HEK293 (cell line): ENCODE measurements at regions not wholly inside any gene's neighbourhood (a gene's known extent, or its start where the extent isn't known, plus 50 kb on each side); places are given as distances from the start of the nearest gene placed in this dataset.

Source experiments
- CTCF ChIA-PET: fragments of 350-600 bp; formaldehyde crosslinking; extraction: SDS; loops from one replicate; lab custom pipeline; 2021; ENCODE audit warnings: antibody characterized with exemption; lab: Yijun Ruan, JAX
- POLR2A ChIA-PET: fragments of 300-600 bp; formaldehyde crosslinking; extraction: SDS; loops from one replicate; lab custom pipeline; 2020; ENCODE audit warnings: antibody characterized with exemption, inconsistent platforms; lab: Yijun Ruan, JAX
- H3K27ac ChIP-seq: fragments of 200-500 bp; sonication (Bioruptor generic); 2 replicates; pipeline ENCODE4 v1.5.1; 2014; ENCODE audit warnings: low read depth, low read length, control low read depth, inconsistent platforms; ENCODE audit errors: extremely low read depth
- H3K36me3 ChIP-seq, 2 experiments: fragments of 200-500 bp in 1 of 2; sonication (Bioruptor generic) in 1 of 2; 1 replicate in 1 of 2; 2 replicates in 1 of 2; pipeline ENCODE4 v1.5.1; 2014 to 2017; ENCODE audit warnings: inconsistent platforms in 2 of 2, low read length in 2 of 2; ENCODE audit not compliant: control insufficient read depth in 2 of 2, insufficient read depth in 1 of 2
- H3K4me1 ChIP-seq: fragments of 200-500 bp; sonication (Bioruptor generic); 2 replicates; pipeline ENCODE4 v1.5.1; 2014; ENCODE audit warnings: mild to moderate bottlenecking, low read length, inconsistent platforms; ENCODE audit not compliant: control insufficient read depth, insufficient read depth
- H3K4me3 ChIP-seq: 2 replicates; pipeline ENCODE4 v1.5.1; 2011; ENCODE audit warnings: low read depth, mild to moderate bottlenecking, control low read depth, low read length, moderate library complexity
- H3K9me3 ChIP-seq: fragments of 200-500 bp; sonication (Bioruptor generic); 2 replicates; pipeline ENCODE4 v1.5.1; 2014; ENCODE audit warnings: low read depth, low read length, inconsistent platforms; ENCODE audit not compliant: control insufficient read depth, insufficient read depth
- HOXA7 ChIP-seq: sonication (generic); formaldehyde crosslinking; IDR thresholded peaks from 2 replicates; pipeline ENCODE4 v1.8.1; 2022; ENCODE audit warnings: missing genetic modification reagents, borderline replicate concordance
- PRDM2 ChIP-seq: fragments of 450-650 bp; formaldehyde crosslinking; IDR thresholded peaks from 2 replicates; pipeline ENCODE4 v1.5.1; 2016; ENCODE audit warnings: missing biosample characterization, missing genetic modification characterization, borderline replicate concordance
- SETDB1 ChIP-seq: IDR thresholded peaks from one replicate; pipeline ENCODE4 v1.6.1; 2017; ENCODE audit warnings: mild to moderate bottlenecking, low read length, moderate library complexity, mixed read lengths; ENCODE audit not compliant: insufficient read length
- SP2 ChIP-seq: fragments of 450-650 bp; formaldehyde crosslinking; IDR thresholded peaks from 2 replicates; pipeline ENCODE4 v1.5.1; 2016; ENCODE audit warnings: missing biosample characterization, missing genetic modification characterization
- ZNF114 ChIP-seq: fragments of 450-650 bp; formaldehyde crosslinking; IDR thresholded peaks from 2 replicates; pipeline ENCODE4 v1.5.0; 2017; ENCODE audit warnings: missing biosample characterization, missing genetic modification characterization
- ZNF398 ChIP-seq: fragments of 450-650 bp; formaldehyde crosslinking; IDR thresholded peaks from 2 replicates; pipeline ENCODE4 v1.5.1; 2017; ENCODE audit warnings: missing biosample characterization, missing genetic modification characterization
- ZNF560 ChIP-seq: fragments of 450-650 bp; formaldehyde crosslinking; IDR thresholded peaks from 2 replicates; pipeline ENCODE4 v1.5.1; 2017; ENCODE audit warnings: missing biosample characterization, missing genetic modification characterization, borderline replicate concordance
- ZNF585B ChIP-seq: fragments of 450-650 bp; formaldehyde crosslinking; IDR thresholded peaks from 2 replicates; pipeline ENCODE4 v1.5.1; 2016; ENCODE audit warnings: missing biosample characterization, missing genetic modification characterization
- ZNF76 ChIP-seq: fragments of 450-650 bp; formaldehyde crosslinking; IDR thresholded peaks from 2 replicates; pipeline ENCODE4; 2016; ENCODE audit warnings: low read depth, missing biosample characterization, missing genetic modification characterization, borderline replicate concordance
- TF ChIP-seq, protein P1 (sequence below): fragments of 450-650 bp; formaldehyde crosslinking; IDR thresholded peaks from 2 replicates; pipeline ENCODE4 v1.5.1; 2017; ENCODE audit warnings: missing biosample characterization, mild to moderate bottlenecking, missing genetic modification characterization, moderate library complexity
- TF ChIP-seq, protein P2 (sequence below): fragments of 450-650 bp; IDR thresholded peaks from 2 replicates; pipeline ENCODE4 v1.5.1; 2018; ENCODE audit warnings: missing biosample characterization, mild to moderate bottlenecking, missing genetic modification characterization
- TF ChIP-seq, protein P3 (sequence below): fragments of 450-650 bp; formaldehyde crosslinking; IDR thresholded peaks from 2 replicates; pipeline ENCODE4 v1.5.1; 2017; ENCODE audit warnings: missing biosample characterization, missing genetic modification characterization

DNA sequence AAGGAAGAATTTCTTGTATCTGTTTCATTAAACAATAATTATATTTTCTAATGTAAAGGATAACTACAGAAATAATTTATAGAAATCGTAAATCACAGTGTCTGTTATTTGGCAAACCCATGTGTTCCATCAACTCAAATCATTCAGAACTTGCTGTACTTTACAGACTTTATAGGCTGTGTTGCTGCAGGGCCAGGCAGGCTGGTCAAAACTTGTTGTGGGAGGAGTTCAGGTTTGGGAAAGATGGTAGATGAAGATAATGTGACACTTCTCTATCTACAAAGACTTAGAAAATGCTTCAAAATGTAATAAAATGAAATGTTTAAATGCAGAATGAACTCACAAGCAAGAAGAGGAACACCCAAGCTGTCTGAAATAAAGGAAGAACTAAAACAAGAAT, 183.4 kb downstream of the SEMA6D start:
- CTCF ChIA-PET, result no interaction called here
- TF ChIP-seq HOXA7 (no peak), SP2 (tag by site-specific recombination) (no peak), ZNF560 (tag by site-specific recombination) (no peak), ZNF114 (tag by site-specific recombination) (no peak)
- TF ChIP-seq, protein P1, sequence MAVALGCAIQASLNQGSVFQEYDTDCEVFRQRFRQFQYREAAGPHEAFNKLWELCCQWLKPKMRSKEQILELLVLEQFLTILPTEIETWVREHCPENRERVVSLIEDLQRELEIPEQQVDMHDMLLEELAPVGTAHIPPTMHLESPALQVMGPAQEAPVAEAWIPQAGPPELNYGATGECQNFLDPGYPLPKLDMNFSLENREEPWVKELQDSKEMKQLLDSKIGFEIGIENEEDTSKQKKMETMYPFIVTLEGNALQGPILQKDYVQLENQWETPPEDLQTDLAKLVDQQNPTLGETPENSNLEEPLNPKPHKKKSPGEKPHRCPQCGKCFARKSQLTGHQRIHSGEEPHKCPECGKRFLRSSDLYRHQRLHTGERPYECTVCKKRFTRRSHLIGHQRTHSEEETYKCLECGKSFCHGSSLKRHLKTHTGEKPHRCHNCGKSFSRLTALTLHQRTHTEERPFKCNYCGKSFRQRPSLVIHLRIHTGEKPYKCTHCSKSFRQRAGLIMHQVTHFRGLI (tag by site-specific recombination), result no peak
- no peak overlapping the region for H3K27ac ChIP-seq
- no peak overlapping the region for H3K4me3 ChIP-seq
- H3K9me3 ChIP-seq, result no peaks in the 10 kb centered on the region
- POLR2A ChIA-PET, result no interaction called here
- H3K4me1 ChIP-seq, result no peaks in the 10 kb centered on the region
- no peaks in the 10 kb centered on the region for H3K36me3 ChIP-seq

DNA sequence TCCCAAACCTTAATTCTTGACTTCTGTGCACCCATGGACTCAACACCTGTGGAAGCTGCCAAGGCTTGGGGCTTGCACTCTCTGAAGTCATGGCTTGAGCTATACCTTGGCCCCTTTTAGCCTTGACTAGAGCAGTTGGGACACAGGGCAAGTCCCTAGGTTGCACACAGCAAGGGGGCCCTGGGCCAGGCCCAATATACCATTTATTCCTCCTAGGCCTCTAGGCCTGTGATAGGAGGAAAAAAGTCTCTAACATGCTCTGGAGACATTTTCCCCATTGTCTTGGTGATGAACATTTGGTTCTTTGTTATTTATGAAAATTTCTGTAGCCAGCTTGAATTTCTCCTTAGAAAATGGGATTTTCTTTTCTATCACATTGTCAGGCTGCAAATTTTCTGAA, 186.1 kb downstream of the SEMA6D start:
- H3K4me1 ChIP-seq, result no peaks in the 10 kb centered on the region
- ChIA-PET CTCF (no interaction called here), POLR2A (no interaction called here)
- TF ChIP-seq SETDB1, result peak; percentile 59
- TF ChIP-seq, protein P2, sequence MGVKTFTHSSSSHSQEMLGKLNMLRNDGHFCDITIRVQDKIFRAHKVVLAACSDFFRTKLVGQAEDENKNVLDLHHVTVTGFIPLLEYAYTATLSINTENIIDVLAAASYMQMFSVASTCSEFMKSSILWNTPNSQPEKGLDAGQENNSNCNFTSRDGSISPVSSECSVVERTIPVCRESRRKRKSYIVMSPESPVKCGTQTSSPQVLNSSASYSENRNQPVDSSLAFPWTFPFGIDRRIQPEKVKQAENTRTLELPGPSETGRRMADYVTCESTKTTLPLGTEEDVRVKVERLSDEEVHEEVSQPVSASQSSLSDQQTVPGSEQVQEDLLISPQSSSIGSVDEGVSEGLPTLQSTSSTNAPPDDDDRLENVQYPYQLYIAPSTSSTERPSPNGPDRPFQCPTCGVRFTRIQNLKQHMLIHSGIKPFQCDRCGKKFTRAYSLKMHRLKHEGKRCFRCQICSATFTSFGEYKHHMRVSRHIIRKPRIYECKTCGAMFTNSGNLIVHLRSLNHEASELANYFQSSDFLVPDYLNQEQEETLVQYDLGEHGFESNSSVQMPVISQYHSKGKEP (tag by site-specific recombination), result no peak
- TF ChIP-seq ZNF398 (tag by site-specific recombination), result no peak
- TF ChIP-seq ZNF585B (tag by site-specific recombination), result peak; percentile 92
- TF ChIP-seq, protein P3, sequence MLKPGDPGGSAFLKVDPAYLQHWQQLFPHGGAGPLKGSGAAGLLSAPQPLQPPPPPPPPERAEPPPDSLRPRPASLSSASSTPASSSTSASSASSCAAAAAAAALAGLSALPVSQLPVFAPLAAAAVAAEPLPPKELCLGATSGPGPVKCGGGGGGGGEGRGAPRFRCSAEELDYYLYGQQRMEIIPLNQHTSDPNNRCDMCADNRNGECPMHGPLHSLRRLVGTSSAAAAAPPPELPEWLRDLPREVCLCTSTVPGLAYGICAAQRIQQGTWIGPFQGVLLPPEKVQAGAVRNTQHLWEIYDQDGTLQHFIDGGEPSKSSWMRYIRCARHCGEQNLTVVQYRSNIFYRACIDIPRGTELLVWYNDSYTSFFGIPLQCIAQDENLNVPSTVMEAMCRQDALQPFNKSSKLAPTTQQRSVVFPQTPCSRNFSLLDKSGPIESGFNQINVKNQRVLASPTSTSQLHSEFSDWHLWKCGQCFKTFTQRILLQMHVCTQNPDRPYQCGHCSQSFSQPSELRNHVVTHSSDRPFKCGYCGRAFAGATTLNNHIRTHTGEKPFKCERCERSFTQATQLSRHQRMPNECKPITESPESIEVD, result no peak
- no peak for TF ChIP-seq ZNF76 (tag by site-specific recombination)
- no peak for TF ChIP-seq PRDM2 (tag by site-specific recombination)
- no peak overlapping the region for H3K4me3 ChIP-seq
- no peak overlapping the region for H3K27ac ChIP-seq
- H3K9me3 ChIP-seq, result no peaks in the 10 kb centered on the region
- H3K36me3 ChIP-seq, result no peaks in the 10 kb centered on the region
